ENCODE measurements at regions not wholly inside any gene's neighbourhood (a gene's known extent, or its start where the extent isn't known, plus 50 kb on each side); places are given as distances from the start of the nearest gene placed in this dataset.

DNA sequence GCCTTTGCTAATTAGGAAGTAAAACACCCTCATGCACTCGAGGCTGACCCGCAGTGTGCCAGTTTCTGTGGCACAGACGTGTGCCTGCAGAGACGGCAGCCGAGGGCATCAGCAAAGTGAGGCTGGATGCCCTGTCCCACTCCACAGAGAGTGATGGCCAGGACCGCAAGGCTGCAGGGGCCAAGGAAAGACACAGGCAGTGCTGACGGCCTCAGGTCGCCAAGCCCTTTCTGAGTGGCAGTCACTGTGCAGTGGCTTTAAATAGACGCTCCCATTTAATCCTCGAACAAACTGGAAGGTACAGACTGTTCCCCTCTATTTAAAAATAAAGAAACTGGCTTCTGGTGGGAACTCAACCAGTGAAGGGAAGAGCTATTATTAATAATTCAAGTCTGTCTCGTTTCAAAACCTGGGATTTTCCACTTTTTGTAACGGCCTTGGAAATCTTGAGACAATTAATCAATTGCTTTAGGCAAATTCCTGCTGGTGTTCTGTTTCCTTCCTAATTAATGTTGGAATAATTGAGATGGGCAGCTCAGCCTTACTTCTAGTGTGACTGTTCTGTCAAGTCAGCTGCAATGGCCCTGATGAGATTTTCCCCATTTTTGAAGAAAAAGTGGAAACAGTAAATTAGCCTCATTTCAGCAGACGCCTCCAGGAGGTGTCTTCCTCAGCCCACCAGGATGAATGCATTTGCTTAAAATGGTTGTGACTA, 644.6 kb upstream of the RAB6C start:
- TF ChIP-seq, protein P1, sequence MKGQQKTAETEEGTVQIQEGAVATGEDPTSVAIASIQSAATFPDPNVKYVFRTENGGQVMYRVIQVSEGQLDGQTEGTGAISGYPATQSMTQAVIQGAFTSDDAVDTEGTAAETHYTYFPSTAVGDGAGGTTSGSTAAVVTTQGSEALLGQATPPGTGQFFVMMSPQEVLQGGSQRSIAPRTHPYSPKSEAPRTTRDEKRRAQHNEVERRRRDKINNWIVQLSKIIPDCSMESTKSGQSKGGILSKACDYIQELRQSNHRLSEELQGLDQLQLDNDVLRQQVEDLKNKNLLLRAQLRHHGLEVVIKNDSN (IDR thresholded peaks at IDR 0.05; ENCODE audit: borderline replicate concordance, low read depth), result no peak
- TF ChIP-seq EZH2phosphoT487 (IDR thresholded peaks at IDR 0.05; ENCODE audit: borderline replicate concordance, low read depth) (no peak), REST (IDR thresholded peaks at IDR 0.05; ENCODE audit: low read depth, low read length) (no peak), CTCF (IDR thresholded peaks at IDR 0.05) (no peak), POLR2AphosphoS5 (IDR thresholded peaks at IDR 0.05; ENCODE audit: low read depth, low read length) (no peak), USF2 (IDR thresholded peaks at IDR 0.05; ENCODE audit: borderline replicate concordance, low read depth, low read length) (no peak), PBX3 (IDR thresholded peaks at IDR 0.05) (no peak), TAF1 (IDR thresholded peaks at IDR 0.05; ENCODE audit: borderline replicate concordance, low read depth, low read length) (no peak)

Measured in SK-N-SH (cell line).